GM18499 (cell line): ENCODE measurements at regions not wholly inside any gene's neighbourhood (a gene's known extent, or its start where the extent isn't known, plus 50 kb on each side); places are given as distances from the start of the nearest gene placed in this dataset.

Experiments used
- ATAC-seq: cut with Tn5 transposase; IDR thresholded peaks from one replicate; pipeline ENCODE4 v1.9.1; 2021; ENCODE audit warnings: moderate number of reproducible peaks; ENCODE audit not compliant: insufficient read depth, unreplicated experiment

DNA sequence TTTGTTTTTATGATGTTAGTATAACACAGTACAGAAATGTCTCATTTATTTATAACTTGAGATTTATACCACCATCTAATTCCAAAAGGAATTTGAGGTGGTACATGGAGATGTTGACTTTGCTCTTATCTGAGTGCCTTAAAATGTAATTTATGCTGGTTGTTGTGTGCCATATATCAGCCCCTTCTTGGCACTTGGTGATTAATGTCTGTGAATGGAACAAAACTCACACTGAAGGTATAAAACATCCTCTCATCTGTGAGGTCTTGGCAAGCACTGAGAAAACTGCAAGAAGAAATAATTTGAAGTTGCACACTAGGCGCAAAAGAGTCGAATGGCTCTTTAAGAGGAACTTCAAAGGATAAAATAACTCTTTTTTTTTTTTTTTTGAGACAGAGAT, 240.4 kb downstream of the B3GLCT start:
- ATAC-seq = no peak

GRCh38 chr13:31441800-31442510, 242.2 kb downstream of the B3GLCT start:
- no peak for ATAC-seq

GRCh38 chr13:31442571-31442970, 242.8 kb downstream of the B3GLCT start:
- ATAC-seq = no peak

- no peak for ATAC-seq
Observed at GRCh38 chr13:31444266-31444856, 244.6 kb downstream of the B3GLCT start.

- ATAC-seq = no peak
Observed at GRCh38 chr13:31452525-31452924, 252.8 kb downstream of the B3GLCT start.

- no peak for ATAC-seq
Observed at GRCh38 chr13:31455581-31455980, 255.8 kb downstream of the B3GLCT start.

GRCh38 chr13:31456056-31456455, 256.3 kb downstream of the B3GLCT start:
- ATAC-seq = no peak

DNA sequence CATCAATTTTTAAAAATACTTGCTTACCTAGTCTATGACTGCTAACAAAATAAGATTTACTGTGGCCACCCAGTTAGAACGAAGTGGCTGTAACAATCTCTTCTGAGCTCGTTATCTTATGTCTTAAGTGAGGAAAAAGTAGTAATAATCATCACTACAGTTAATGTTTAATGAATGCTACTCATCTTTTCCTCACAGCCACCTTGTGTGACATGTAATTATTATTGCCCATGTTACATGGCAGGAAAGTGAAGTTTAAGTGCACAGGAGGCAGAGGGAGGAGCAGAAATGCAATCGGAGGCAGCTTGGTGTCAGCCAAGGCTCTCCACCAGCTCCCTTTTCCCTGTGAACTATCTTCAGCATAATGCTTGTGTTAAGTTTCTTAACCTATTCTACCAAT, 260.3 kb downstream of the B3GLCT start:
- no peak for ATAC-seq

- no peak for ATAC-seq
Observed at GRCh38 chr13:31461923-31462322, 262.1 kb downstream of the B3GLCT start.

GRCh38 chr13:31462766-31463165, 263.0 kb downstream of the B3GLCT start:
- ATAC-seq = no peak

GRCh38 chr13:31468114-31468902, 268.5 kb downstream of the B3GLCT start:
- no peak for ATAC-seq

DNA sequence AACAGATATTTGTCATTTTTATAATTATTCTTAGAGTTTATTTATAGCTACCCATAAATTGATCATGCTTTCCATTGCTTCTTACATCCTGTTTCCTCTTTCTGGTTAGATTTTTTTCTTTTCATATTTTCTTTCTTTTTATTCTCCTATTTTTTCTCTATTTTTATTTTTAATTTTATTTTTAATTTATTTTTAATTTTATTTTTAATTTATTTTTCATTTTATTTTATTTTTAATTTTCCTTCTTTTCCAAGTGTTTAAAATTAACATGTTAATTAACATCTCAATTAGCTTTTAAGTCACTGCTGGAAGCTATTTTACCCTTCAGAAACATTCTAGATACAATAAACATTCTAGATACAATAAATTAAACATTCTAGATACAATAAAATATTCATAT, 269.6 kb downstream of the B3GLCT start:
- ATAC-seq = no peak

- no peak for ATAC-seq
Observed at GRCh38 chr13:31476266-31476665, 263.1 kb upstream of the RXFP2 start.

- ATAC-seq = no peak
Observed at GRCh38 chr13:31476753-31477152, 262.6 kb upstream of the RXFP2 start.

DNA sequence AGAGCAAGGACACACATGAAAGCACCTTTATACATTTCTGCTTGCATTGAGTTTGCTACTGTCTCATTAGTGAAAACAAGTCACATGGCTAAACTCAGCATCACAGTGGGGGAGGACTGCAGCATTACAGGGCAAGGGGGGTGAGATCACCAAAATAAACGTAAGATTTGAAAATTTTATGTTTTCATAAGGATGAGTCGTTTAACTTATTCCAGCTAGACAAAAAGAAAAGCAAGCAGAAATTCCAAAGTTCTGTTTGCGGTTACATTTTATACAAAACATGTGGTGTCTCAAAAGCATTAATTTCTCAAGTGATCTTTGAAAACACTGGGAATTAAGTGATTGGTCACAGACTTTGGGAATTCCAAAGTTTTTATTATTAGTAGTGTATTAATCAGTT, 261.4 kb upstream of the RXFP2 start:
- ATAC-seq = no peak

GRCh38 chr13:31485183-31485582, 254.1 kb upstream of the RXFP2 start:
- no peak for ATAC-seq

DNA sequence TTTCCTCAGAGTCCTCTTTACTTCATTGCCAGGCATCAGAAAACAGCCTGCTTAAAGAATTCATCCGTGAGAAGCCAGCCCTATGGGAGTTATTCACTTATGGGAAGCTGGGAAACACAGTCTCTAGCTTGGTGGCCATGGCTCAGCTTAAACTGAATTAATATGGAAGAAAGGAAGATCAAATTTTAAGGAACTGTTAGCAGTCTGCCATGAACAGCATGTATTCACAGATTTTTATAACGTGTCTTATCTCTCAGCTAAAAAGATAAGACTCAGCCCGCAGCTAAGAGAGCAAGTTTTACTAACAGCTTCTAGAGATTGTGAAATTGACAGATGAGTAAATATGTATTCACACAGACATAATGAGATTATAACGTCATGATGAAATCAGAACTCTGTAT, 253.7 kb upstream of the RXFP2 start:
- ATAC-seq = no peak

DNA sequence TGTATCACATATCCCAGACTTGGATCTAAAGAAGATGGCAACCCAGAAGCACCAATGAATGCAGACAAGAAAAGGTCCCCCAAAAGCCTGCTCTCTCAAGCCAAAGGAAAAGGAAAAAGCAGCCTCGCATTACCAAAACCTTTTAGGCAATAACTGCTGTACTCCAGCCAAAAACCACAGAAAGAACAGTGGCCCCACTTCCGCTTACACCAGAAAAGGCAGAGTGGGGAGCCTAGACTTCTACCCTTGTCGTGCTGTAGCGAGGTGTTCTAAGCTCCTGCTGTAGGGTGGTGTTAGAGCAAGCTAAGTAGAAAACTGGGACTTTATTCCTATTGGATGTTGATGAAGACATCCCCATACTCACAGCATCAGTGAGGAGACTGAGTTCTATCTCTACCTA, 244.0 kb upstream of the RXFP2 start:
- ATAC-seq = no peak

DNA sequence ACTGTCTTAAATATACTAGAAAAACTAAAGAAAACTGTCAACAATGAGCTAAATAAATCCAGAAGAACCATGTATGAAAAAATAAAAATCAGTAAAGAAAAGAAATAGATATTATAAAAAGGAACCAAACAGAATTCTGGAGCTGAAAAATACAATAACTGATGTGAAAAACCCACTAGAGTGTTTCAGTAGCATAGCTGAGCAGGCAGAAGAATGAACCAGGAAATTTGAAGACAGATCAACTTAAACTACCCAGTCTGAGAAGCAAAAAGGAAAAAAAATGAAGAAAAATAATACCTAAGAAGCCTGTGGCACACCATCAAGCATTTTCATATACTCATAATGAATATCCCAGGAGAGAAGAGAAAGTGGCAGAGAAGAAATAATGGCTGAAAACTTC, 240.1 kb upstream of the RXFP2 start:
- ATAC-seq = no peak

GRCh38 chr13:31503626-31504025, 235.7 kb upstream of the RXFP2 start:
- no peak for ATAC-seq

- no peak for ATAC-seq
Observed at GRCh38 chr13:31504918-31505317, 234.4 kb upstream of the RXFP2 start.

DNA sequence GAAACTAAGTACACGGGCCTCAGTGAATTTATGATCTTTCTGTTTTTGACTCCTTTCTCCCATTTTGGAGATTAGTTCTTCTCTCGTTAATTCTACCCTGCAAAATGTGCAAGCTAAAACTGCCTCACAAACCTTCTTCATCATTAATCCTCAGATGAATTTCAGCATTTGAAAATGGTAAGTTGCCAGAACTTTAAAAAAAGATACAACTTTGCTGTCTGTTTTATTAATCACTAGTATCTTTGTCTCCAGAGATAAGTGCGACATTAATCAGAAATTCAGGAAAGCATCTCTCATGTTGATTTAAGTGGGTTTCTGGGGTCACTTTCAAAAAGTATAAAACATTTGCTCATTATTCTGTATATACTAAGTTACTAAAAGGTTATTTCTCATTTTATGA, 227.0 kb upstream of the RXFP2 start:
- no peak for ATAC-seq
